ENCODE measurements at regions not wholly inside any gene's neighbourhood (a gene's known extent, or its start where the extent isn't known, plus 50 kb on each side); places are given as distances from the start of the nearest gene placed in this dataset.

DNA sequence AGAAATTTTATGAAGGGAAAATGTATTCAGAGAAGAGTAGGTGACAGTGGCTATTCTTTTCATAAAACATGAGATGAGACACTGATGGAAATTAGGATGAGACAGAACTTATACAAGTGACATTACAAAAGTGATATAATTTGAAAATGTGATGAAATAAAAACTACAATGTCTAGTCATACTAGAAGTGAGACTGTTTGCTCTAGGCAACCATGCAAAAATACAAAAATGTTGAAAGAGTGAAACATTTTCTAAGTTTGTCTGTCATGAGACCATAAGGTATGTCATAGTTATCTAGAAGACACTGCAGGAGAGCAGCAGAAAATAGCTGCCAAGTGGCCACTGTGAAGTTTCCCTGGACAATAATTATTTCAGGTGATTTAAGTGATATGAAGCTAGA is 459.5 kb downstream of the DIPK2A start:
- Histone ChIP-seq H3K9me3 (ENCODE audit: control insufficient read depth, low read length) (no peaks in the 10 kb centered on the region), H3K36me3 (ENCODE audit: control insufficient read depth, insufficient read depth, low read length) (no peaks in the 10 kb centered on the region), H3K9ac (ENCODE audit: extremely low read depth, low read length, poor library complexity, severe bottlenecking) (no peak overlapping the region), H3K27me3 (ENCODE audit: control insufficient read depth, insufficient read depth, low read length, poor library complexity, severe bottlenecking) (no peaks in the 10 kb centered on the region), H3K4me1 (ENCODE audit: control insufficient read depth, insufficient read depth, low read length) (no peaks in the 10 kb centered on the region), H3K27ac (ENCODE audit: low read depth, low read length) (no peak overlapping the region), H3K4me3 (ENCODE audit: low read length) (no peak overlapping the region)
- Mint-ChIP-seq H3K27me3 (ENCODE audit: insufficient read depth) (no peaks in the 10 kb centered on the region), H3K4me1 (no peaks in the 10 kb centered on the region), H3K9me3 (peaks cover 1% of the 10 kb centered on the region), H3K4me3 (no peak overlapping the region), H3K36me3 (ENCODE audit: low read depth) (no peaks in the 10 kb centered on the region), H3K27ac (no peak overlapping the region)
- DNase-seq, result no peak
- no peak for TF ChIP-seq CTCF (conservative IDR thresholded peaks at IDR 0.05)

- Histone ChIP-seq H3K9ac (ENCODE audit: extremely low read depth, low read length, poor library complexity, severe bottlenecking) (no peak overlapping the region), H3K4me3 (ENCODE audit: low read length) (no peak overlapping the region), H3K36me3 (ENCODE audit: control insufficient read depth, insufficient read depth, low read length) (no peaks in the 10 kb centered on the region), H3K9me3 (ENCODE audit: control insufficient read depth, low read length) (no peaks in the 10 kb centered on the region), H3K27ac (ENCODE audit: low read depth, low read length) (no peak overlapping the region), H3K4me1 (ENCODE audit: control insufficient read depth, insufficient read depth, low read length) (no peaks in the 10 kb centered on the region), H3K27me3 (ENCODE audit: control insufficient read depth, insufficient read depth, low read length, poor library complexity, severe bottlenecking) (no peaks in the 10 kb centered on the region)
- H3K4me1 Mint-ChIP-seq, result no peaks in the 10 kb centered on the region
- H3K36me3 Mint-ChIP-seq (ENCODE audit: low read depth), result no peaks in the 10 kb centered on the region
- WGBS, 2 experiments (ENCODE audit: insufficient coverage in 1 of 2, insufficient read length in 1 of 2), result 83 to 90% methylated on average over 1 of the region's 1 CpG
- H3K4me3 Mint-ChIP-seq, result no peak overlapping the region
- peaks cover 1% of the 10 kb centered on the region for H3K9me3 Mint-ChIP-seq
- DNase-seq, result no peak
- H3K27me3 Mint-ChIP-seq (ENCODE audit: insufficient read depth), result no peaks in the 10 kb centered on the region
- no peak overlapping the region for H3K27ac Mint-ChIP-seq
- TF ChIP-seq CTCF (conservative IDR thresholded peaks at IDR 0.05), result no peak
Measured at GRCh38 chr3:144433006-144433405, 461.4 kb downstream of the DIPK2A start.

DNA sequence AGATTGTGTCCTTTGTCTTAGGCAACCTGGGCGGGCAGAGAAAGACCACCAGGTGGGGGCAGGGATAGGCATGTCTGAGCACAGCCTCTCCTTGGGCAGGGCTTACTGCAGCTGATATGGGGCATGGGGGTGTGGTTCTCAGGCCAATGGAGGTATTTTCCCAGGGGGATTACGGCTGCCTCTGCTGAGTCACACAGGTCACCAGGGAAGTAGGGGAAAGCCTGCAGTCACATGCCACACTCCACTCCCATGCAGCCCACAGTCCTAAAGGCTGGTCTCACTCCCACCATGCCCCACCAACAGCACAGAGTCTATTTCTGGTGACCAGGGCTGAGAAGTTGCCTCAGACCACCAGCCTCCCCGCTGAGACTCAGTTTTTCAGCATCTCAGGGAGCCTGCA is 466.4 kb downstream of the DIPK2A start:
- Histone ChIP-seq H3K36me3 (ENCODE audit: control insufficient read depth, insufficient read depth, low read length) (no peaks in the 10 kb centered on the region), H3K9ac (ENCODE audit: extremely low read depth, low read length, poor library complexity, severe bottlenecking) (no peak overlapping the region), H3K4me1 (ENCODE audit: control insufficient read depth, insufficient read depth, low read length) (no peaks in the 10 kb centered on the region), H3K4me3 (ENCODE audit: low read length) (no peak overlapping the region), H3K9me3 (ENCODE audit: control insufficient read depth, low read length) (peaks cover 10% of the 10 kb centered on the region), H3K27me3 (ENCODE audit: control insufficient read depth, insufficient read depth, low read length, poor library complexity, severe bottlenecking) (no peaks in the 10 kb centered on the region), H3K27ac (ENCODE audit: low read depth, low read length) (no peak overlapping the region)
- H3K4me1 Mint-ChIP-seq, result no peaks in the 10 kb centered on the region
- H3K4me3 Mint-ChIP-seq, result no peak overlapping the region
- peaks cover 8% of the 10 kb centered on the region for H3K9me3 Mint-ChIP-seq
- no peaks in the 10 kb centered on the region for H3K36me3 Mint-ChIP-seq (ENCODE audit: low read depth)
- H3K27me3 Mint-ChIP-seq (ENCODE audit: insufficient read depth), result no peaks in the 10 kb centered on the region
- peak overlapping the region; percentile 90 for H3K27ac Mint-ChIP-seq
- peak; percentile 74 for DNase-seq
- WGBS, 2 experiments (ENCODE audit: insufficient coverage in 1 of 2, insufficient read length in 1 of 2), result 91% methylated on average over 3 of the region's 3 CpGs; no CpG with 5 or more reads in 1 of the 2 experiments
- no peak for TF ChIP-seq CTCF (conservative IDR thresholded peaks at IDR 0.05)
